A549 (cell line): ENCODE measurements at regions not wholly inside any gene's neighbourhood (a gene's known extent, or its start where the extent isn't known, plus 50 kb on each side); places are given as distances from the start of the nearest gene placed in this dataset.

Experiments used
- CTCF ChIP-seq: fragments of >200 bp; sonication (Bioruptor Twin); formaldehyde crosslinking; IDR thresholded peaks from 3 replicates; pipeline ENCODE4 v1.5.1; 2016
- ELK1 ChIP-seq: fragments of 150-350 bp; IDR thresholded peaks from 2 replicates; pipeline ENCODE4 v1.6.1; 2014; ENCODE audit warnings: low read depth, mild to moderate bottlenecking, low read length
- EP300 ChIP-seq, 2 experiments: fragments of >200 bp; sonication (Bioruptor Twin); formaldehyde crosslinking; IDR thresholded peaks; 2 replicates in 1 of 2; 3 replicates in 1 of 2; pipeline ENCODE4 v1.6.1; 2016 to 2017
- HMGXB4 ChIP-seq: fragments of 250-450 bp; sonication (Bioruptor Pico); IDR thresholded peaks from 2 replicates; pipeline ENCODE4 v1.5.0; 2021; ENCODE audit warnings: mild to moderate bottlenecking, moderate library complexity, borderline replicate concordance
- JUN ChIP-seq, 2 experiments: fragments of >200 bp; sonication (Bioruptor Twin); formaldehyde crosslinking; IDR thresholded peaks; 2 replicates in 1 of 2; 3 replicates in 1 of 2; pipeline ENCODE4 v1.6.1; 2016 to 2017
- MAX ChIP-seq: IDR thresholded peaks from 2 replicates; pipeline ENCODE4 v1.6.1; 2012
- NR3C1 ChIP-seq: fragments of >200 bp; sonication (Bioruptor Twin); formaldehyde crosslinking; IDR thresholded peaks from 3 replicates; pipeline ENCODE4 v1.6.1; 2017
- PBX3 ChIP-seq: IDR thresholded peaks from 2 replicates; pipeline ENCODE4 v1.6.1; 2012
- POLR2A ChIP-seq: IDR thresholded peaks from 2 replicates; pipeline ENCODE4 v1.6.1; 2012; ENCODE audit warnings: mild to moderate bottlenecking, low read length
- RAD21 ChIP-seq, 2 experiments: fragments of >200 bp in 1 of 2; sonication (Bioruptor Twin) in 1 of 2; formaldehyde crosslinking in 1 of 2; IDR thresholded peaks in 1 of 2; conservative IDR thresholded peaks in 1 of 2; 2 replicates in 1 of 2; 3 replicates in 1 of 2; pipeline ENCODE4 v1.6.1; 2012 to 2018; ENCODE audit warnings: inconsistent platforms in 1 of 2
- RARB ChIP-seq: fragments of 250-450 bp; sonication (Bioruptor Pico); IDR thresholded peaks from 2 replicates; pipeline ENCODE4 v1.8.0; 2021; ENCODE audit warnings: mild to moderate bottlenecking, moderate library complexity
- REST ChIP-seq: fragments of 200-600 bp; sonication (generic); IDR thresholded peaks from 2 replicates; pipeline ENCODE4 v1.6.1; 2016; ENCODE audit warnings: antibody characterized with exemption, mild to moderate bottlenecking, moderate library complexity
- RFX5 ChIP-seq: fragments of 450-650 bp; IDR thresholded peaks from 2 replicates; pipeline ENCODE4 v1.7.1; 2014; ENCODE audit warnings: antibody characterized with exemption, mild to moderate bottlenecking, moderate library complexity
- SMC3 ChIP-seq: fragments of >200 bp; sonication (Bioruptor Twin); formaldehyde crosslinking; IDR thresholded peaks from 3 replicates; pipeline ENCODE4 v1.6.1; 2018; ENCODE audit warnings: inconsistent platforms

- TF ChIP-seq SMC3 (no peak), CTCF (no peak), POLR2A (no peak), PBX3 (no peak), RFX5 (no peak), EP300 (IDR thresholded peaks at IDR 0.05) (no peak), JUN (IDR thresholded peaks at IDR 0.05) (no peak), MAX (no peak), NR3C1 (no peak), ELK1 (no peak), RARB (CRISPR knock-in tag) (no peak), RAD21 (conservative IDR thresholded peaks at IDR 0.05 in 1 of 2, IDR thresholded peaks at IDR 0.05 in 1 of 2) (no peak), HMGXB4 (no peak), REST (no peak)
Measured at GRCh38 chr4:14091531-14091930, 464.0 kb upstream of the BOD1L1 start.
